SK-N-SH treated with all-trans-retinoic acid at 6 μM for 48 hours (cell line): ENCODE measurements at regions not wholly inside any gene's neighbourhood (a gene's known extent, or its start where the extent isn't known, plus 50 kb on each side); places are given as distances from the start of the nearest gene placed in this dataset.

Source experiments
- ATAC-seq: fragments of 200-7000 bp; cut with Tn5 transposase; 3 replicates; pipeline ENCODE4 v1.9.1; 2020; ENCODE audit warnings: mild to moderate bottlenecking, moderate library complexity
- ARNTL ChIP-seq: fragments of 450-650 bp; formaldehyde crosslinking; IDR thresholded peaks from 2 replicates; pipeline ENCODE4 v1.5.0; 2020; ENCODE audit warnings: low read depth, mild to moderate bottlenecking, moderate library complexity, borderline replicate concordance
- BACH2 ChIP-seq: fragments of 250-450 bp; sonication (Bioruptor Pico); IDR thresholded peaks from 2 replicates; pipeline ENCODE4 v1.9.0; 2021; ENCODE audit warnings: mild to moderate bottlenecking, borderline replicate concordance
- CSDC2 ChIP-seq: fragments of 250-450 bp; sonication (Bioruptor Pico); IDR thresholded peaks from 2 replicates; pipeline ENCODE4 v1.5.0; 2020; ENCODE audit warnings: mild to moderate bottlenecking, moderate library complexity
- ESRRG ChIP-seq: fragments of 250-450 bp; sonication (Bioruptor Pico); IDR thresholded peaks from 2 replicates; pipeline ENCODE4 v1.6.1; 2021; ENCODE audit warnings: mild to moderate bottlenecking
- GLIS3 ChIP-seq: fragments of 250-450 bp; sonication (Bioruptor Pico); IDR thresholded peaks from 2 replicates; pipeline ENCODE4 v1.5.0; 2020; ENCODE audit warnings: mild to moderate bottlenecking, moderate library complexity
- ISL1 ChIP-seq: fragments of 250-450 bp; sonication (Bioruptor Pico); IDR thresholded peaks from 2 replicates; pipeline ENCODE4 v2.1.2; 2022; ENCODE audit warnings: mild to moderate bottlenecking, moderate library complexity
- OSR1 ChIP-seq: fragments of 250-450 bp; sonication (Bioruptor Pico); IDR thresholded peaks from 2 replicates; pipeline ENCODE4 v1.8.0; 2022; ENCODE audit warnings: moderate library complexity, mild to moderate bottlenecking, inconsistent platforms
- PPARA ChIP-seq: fragments of 250-450 bp; sonication (Bioruptor Pico); IDR thresholded peaks from 2 replicates; pipeline ENCODE4 v1.5.0; 2020; ENCODE audit warnings: mild to moderate bottlenecking, borderline replicate concordance
- SNAI2 ChIP-seq: fragments of 250-450 bp; sonication (Bioruptor Pico); IDR thresholded peaks from 2 replicates; pipeline ENCODE4 v1.5.0; 2020; ENCODE audit warnings: mild to moderate bottlenecking, moderate library complexity
- TCF4 ChIP-seq: fragments of 250-450 bp; sonication (Bioruptor Pico); IDR thresholded peaks from 2 replicates; pipeline ENCODE4 v1.8.0; 2021; ENCODE audit warnings: mild to moderate bottlenecking, moderate library complexity, borderline replicate concordance
- TOX ChIP-seq: fragments of 250-450 bp; sonication (Bioruptor Pico); IDR thresholded peaks from 2 replicates; pipeline ENCODE4 v1.8.0; 2021; ENCODE audit warnings: mild to moderate bottlenecking, moderate library complexity, borderline replicate concordance
- ZC3H10 ChIP-seq: fragments of 250-450 bp; sonication (Bioruptor Pico); IDR thresholded peaks from 2 replicates; pipeline ENCODE4 v1.5.1; 2021; ENCODE audit warnings: mild to moderate bottlenecking, moderate library complexity
- ZFP3 ChIP-seq: fragments of 250-450 bp; sonication (Bioruptor Pico); IDR thresholded peaks from 2 replicates; pipeline ENCODE4 v1.5.0; 2020; ENCODE audit warnings: mild to moderate bottlenecking, moderate library complexity
- ZNF565 ChIP-seq: fragments of 450-650 bp; formaldehyde crosslinking; conservative IDR thresholded peaks from 2 replicates; pipeline ENCODE4 v1.5.0; 2020; ENCODE audit warnings: low read depth, mild to moderate bottlenecking, moderate library complexity
- ZNF70 ChIP-seq: fragments of 450-650 bp; formaldehyde crosslinking; IDR thresholded peaks from 2 replicates; pipeline ENCODE4 v1.5.0; 2020; ENCODE audit warnings: mild to moderate bottlenecking, moderate library complexity
- ZNF8 ChIP-seq: fragments of 450-650 bp; formaldehyde crosslinking; IDR thresholded peaks from 2 replicates; pipeline ENCODE4 v1.5.0; 2020; ENCODE audit warnings: mild to moderate bottlenecking, moderate library complexity
- TF ChIP-seq, protein P1 (sequence below): fragments of 250-450 bp; sonication (Bioruptor Pico); IDR thresholded peaks from 2 replicates; pipeline ENCODE4 v1.5.1; 2020; ENCODE audit warnings: low read depth, mild to moderate bottlenecking, moderate library complexity
- TF ChIP-seq, protein P2 (sequence below): fragments of 250-450 bp; sonication (Bioruptor Pico); IDR thresholded peaks from 2 replicates; pipeline ENCODE4 v1.5.0; 2020; ENCODE audit warnings: mild to moderate bottlenecking, moderate library complexity
- TF ChIP-seq, protein P3 (sequence below): fragments of 250-450 bp; sonication (Bioruptor Pico); IDR thresholded peaks from 2 replicates; pipeline ENCODE4 v1.8.0; 2020; ENCODE audit warnings: mild to moderate bottlenecking, moderate library complexity, borderline replicate concordance
- TF ChIP-seq, protein P4 (sequence below): fragments of 250-450 bp; sonication (Bioruptor Pico); IDR thresholded peaks from 2 replicates; pipeline ENCODE4 v1.5.1; 2021; ENCODE audit warnings: mild to moderate bottlenecking, moderate library complexity

DNA sequence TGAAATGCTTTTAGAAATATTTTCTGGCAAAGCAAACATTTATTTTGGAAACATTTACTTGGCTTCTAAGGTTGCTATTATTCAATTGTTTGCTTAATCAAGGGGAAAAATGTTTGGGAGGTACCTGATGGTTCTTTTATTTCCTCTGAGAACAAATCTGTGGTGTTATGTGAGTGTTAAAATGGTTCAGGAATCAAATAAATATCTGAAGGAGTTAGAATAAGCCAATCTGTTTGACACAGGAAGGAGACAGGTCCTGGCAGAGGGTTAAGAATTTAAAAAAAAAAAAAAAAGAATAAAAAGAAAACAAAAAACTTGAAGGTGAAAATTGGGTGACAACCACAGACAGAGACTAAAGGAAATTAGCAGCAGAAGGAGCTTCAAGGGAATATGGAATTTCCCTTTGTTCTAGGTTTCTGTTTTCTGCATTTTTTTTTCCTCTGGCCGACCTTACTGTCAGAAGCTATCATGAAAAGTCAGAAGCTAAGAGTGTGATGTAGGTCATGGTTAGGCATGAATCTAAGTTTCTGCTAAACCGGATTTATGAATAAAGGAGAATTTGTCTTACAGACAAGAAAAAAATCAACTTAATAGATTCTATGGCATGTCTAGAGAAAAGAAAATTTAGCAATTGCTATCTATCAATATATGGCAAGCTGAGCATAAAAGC is 78.6 kb upstream of the PNPLA4 start:
- ATAC-seq, result no peak
- TF ChIP-seq, protein P1, sequence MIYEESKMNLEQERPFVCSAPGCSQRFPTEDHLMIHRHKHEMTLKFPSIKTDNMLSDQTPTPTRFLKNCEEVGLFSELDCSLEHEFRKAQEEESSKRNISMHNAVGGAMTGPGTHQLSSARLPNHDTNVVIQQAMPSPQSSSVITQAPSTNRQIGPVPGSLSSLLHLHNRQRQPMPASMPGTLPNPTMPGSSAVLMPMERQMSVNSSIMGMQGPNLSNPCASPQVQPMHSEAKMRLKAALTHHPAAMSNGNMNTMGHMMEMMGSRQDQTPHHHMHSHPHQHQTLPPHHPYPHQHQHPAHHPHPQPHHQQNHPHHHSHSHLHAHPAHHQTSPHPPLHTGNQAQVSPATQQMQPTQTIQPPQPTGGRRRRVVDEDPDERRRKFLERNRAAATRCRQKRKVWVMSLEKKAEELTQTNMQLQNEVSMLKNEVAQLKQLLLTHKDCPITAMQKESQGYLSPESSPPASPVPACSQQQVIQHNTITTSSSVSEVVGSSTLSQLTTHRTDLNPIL (CRISPR knock-in tag), result no peak
- TF ChIP-seq ZNF8 (CRISPR knock-in tag), result no peak
- TF ChIP-seq ARNTL (CRISPR knock-in tag), result no peak
- TF ChIP-seq PPARA (CRISPR knock-in tag), result no peak
- no peak for TF ChIP-seq ZNF70 (CRISPR knock-in tag)
- no peak for TF ChIP-seq TOX (CRISPR knock-in tag)
- no peak for TF ChIP-seq ZC3H10 (CRISPR knock-in tag)
- TF ChIP-seq GLIS3 (CRISPR knock-in tag), result no peak
- TF ChIP-seq TCF4 (CRISPR knock-in tag), result no peak
- TF ChIP-seq, protein P2, sequence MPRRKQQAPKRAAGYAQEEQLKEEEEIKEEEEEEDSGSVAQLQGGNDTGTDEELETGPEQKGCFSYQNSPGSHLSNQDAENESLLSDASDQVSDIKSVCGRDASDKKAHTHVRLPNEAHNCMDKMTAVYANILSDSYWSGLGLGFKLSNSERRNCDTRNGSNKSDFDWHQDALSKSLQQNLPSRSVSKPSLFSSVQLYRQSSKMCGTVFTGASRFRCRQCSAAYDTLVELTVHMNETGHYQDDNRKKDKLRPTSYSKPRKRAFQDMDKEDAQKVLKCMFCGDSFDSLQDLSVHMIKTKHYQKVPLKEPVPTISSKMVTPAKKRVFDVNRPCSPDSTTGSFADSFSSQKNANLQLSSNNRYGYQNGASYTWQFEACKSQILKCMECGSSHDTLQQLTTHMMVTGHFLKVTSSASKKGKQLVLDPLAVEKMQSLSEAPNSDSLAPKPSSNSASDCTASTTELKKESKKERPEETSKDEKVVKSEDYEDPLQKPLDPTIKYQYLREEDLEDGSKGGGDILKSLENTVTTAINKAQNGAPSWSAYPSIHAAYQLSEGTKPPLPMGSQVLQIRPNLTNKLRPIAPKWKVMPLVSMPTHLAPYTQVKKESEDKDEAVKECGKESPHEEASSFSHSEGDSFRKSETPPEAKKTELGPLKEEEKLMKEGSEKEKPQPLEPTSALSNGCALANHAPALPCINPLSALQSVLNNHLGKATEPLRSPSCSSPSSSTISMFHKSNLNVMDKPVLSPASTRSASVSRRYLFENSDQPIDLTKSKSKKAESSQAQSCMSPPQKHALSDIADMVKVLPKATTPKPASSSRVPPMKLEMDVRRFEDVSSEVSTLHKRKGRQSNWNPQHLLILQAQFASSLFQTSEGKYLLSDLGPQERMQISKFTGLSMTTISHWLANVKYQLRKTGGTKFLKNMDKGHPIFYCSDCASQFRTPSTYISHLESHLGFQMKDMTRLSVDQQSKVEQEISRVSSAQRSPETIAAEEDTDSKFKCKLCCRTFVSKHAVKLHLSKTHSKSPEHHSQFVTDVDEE (CRISPR knock-in tag), result no peak
- no peak for TF ChIP-seq OSR1 (CRISPR knock-in tag)

DNA sequence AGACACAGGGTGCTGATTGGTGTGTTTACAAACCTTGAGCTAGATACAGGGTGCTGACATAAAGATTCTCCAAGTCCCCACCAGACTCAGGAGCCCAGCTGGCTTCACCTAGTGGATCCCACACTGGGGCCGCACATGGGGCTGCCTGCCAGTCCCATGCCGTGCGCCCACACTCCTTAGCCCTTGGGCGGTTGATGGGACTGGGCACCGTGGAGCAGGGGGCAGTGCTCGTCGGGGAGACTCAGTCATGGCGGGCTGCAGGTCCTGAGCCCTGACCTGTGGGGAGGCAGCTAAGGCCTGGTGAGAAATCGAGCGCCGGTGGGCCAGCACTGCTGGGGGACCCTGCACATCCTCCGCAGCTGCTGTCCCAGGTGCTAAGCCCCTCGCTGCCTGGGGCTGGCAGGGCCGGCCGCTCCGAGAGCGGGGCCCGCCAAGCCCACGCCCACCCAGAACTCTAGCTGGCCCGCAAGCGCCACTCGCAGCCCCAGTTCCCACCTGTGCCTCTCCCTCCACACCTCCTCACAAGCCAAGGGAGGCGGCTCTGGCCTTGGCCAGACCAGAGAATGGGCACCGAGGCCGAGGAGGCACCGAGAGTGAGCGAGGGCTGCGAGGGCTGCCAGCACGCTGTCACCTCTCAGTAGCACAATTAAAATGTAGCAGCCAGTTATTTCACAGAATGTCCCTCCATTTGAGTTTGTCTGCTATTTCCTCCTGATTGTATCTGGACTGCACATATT is 76.1 kb upstream of the PNPLA4 start:
- TF ChIP-seq ZNF565 (CRISPR knock-in tag) (no peak), ARNTL (CRISPR knock-in tag) (no peak), CSDC2 (CRISPR knock-in tag) (no peak), PPARA (CRISPR knock-in tag) (no peak), ZNF70 (CRISPR knock-in tag) (no peak)
- TF ChIP-seq, protein P3, sequence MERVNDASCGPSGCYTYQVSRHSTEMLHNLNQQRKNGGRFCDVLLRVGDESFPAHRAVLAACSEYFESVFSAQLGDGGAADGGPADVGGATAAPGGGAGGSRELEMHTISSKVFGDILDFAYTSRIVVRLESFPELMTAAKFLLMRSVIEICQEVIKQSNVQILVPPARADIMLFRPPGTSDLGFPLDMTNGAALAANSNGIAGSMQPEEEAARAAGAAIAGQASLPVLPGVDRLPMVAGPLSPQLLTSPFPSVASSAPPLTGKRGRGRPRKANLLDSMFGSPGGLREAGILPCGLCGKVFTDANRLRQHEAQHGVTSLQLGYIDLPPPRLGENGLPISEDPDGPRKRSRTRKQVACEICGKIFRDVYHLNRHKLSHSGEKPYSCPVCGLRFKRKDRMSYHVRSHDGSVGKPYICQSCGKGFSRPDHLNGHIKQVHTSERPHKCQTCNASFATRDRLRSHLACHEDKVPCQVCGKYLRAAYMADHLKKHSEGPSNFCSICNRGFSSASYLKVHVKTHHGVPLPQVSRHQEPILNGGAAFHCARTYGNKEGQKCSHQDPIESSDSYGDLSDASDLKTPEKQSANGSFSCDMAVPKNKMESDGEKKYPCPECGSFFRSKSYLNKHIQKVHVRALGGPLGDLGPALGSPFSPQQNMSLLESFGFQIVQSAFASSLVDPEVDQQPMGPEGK (CRISPR knock-in tag), result no peak
- ATAC-seq, result no peak

DNA sequence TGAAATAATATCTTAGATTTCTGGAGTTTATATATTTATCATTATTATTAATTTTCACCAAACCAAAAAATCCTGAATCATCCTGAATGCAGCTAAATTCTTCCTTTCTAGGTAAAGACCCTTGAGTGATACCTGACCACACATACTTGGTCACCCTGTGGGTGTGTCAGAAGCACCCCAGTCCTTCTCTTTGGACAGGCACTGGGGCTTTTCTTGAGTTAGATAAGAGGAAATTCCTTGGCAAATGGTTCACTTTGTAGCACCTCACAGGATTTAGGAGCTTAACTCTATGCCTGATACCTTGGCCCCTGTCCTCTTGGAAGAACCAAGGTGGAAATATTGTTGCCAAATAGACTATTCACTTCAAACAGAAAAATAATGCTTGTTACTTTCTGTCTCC is 69.6 kb upstream of the PNPLA4 start:
- no peak for ATAC-seq
- TF ChIP-seq TOX (CRISPR knock-in tag) (no peak), ZC3H10 (CRISPR knock-in tag) (no peak), ZNF565 (CRISPR knock-in tag) (no peak), ZNF8 (CRISPR knock-in tag) (no peak), ISL1 (CRISPR knock-in tag) (no peak), ZNF70 (CRISPR knock-in tag) (no peak)
- TF ChIP-seq, protein P1 (CRISPR knock-in tag), result no peak
- TF ChIP-seq, all 23 proteins: peak for 0

DNA sequence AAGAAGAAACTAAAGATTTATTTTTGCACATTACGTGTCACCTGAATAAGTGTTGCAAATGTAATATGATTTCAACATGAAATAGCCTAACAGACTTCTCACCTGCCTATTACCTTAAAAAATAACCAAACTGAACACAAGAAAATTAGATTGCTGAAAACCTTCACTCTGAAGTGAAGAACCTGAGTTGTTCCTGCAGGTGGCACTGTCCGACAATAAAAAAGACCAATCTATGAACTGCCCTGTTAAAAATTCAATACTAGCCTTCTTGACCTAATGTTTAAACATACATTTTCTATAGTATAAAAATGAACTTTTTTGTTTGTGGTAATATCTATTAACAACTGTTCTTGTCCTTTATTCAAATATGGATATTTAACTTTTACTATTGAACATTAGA is 69.2 kb upstream of the PNPLA4 start:
- ATAC-seq, result peak; percentile 66; the same call in 2 of the 3 replicates
- no peak for TF ChIP-seq ZFP3
- TF ChIP-seq ESRRG, result no peak
- TF ChIP-seq, protein P4, sequence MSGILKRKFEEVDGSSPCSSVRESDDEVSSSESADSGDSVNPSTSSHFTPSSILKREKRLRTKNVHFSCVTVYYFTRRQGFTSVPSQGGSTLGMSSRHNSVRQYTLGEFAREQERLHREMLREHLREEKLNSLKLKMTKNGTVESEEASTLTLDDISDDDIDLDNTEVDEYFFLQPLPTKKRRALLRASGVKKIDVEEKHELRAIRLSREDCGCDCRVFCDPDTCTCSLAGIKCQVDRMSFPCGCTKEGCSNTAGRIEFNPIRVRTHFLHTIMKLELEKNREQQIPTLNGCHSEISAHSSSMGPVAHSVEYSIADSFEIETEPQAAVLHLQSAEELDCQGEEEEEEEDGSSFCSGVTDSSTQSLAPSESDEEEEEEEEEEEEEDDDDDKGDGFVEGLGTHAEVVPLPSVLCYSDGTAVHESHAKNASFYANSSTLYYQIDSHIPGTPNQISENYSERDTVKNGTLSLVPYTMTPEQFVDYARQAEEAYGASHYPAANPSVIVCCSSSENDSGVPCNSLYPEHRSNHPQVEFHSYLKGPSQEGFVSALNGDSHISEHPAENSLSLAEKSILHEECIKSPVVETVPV (CRISPR knock-in tag), result no peak
- TF ChIP-seq, protein P1 (CRISPR knock-in tag), result no peak
- TF ChIP-seq ISL1 (CRISPR knock-in tag), result no peak
- no peak for TF ChIP-seq BACH2 (CRISPR knock-in tag)
- no peak for TF ChIP-seq GLIS3 (CRISPR knock-in tag)
- TF ChIP-seq SNAI2 (CRISPR knock-in tag), result no peak
- TF ChIP-seq, protein P3 (CRISPR knock-in tag), result no peak
- no peak for TF ChIP-seq ARNTL (CRISPR knock-in tag)
- no peak for TF ChIP-seq ZNF565 (CRISPR knock-in tag)
- TF ChIP-seq OSR1 (CRISPR knock-in tag), result no peak
- TF ChIP-seq ZNF8 (CRISPR knock-in tag), result no peak
- no peak for TF ChIP-seq TCF4 (CRISPR knock-in tag)
